Right ventricle myocardium superior (tissue), 1 donor: ENCODE measurements at regions not wholly inside any gene's neighbourhood (a gene's known extent, or its start where the extent isn't known, plus 50 kb on each side); places are given as distances from the start of the nearest gene placed in this dataset.

Source experiments
- ATAC-seq: fragments of 200-7000 bp; cut with Tn5 transposase; one replicate; pipeline ENCODE4 v1.9.1; 2020; ENCODE audit warnings: mild to moderate bottlenecking; ENCODE audit not compliant: poor library complexity
- DNase-seq: peaks from one replicate; pipeline ENCODE4 v3.0.0-alpha.2; 2020
- intact Hi-C: fragments of 100-400 bp; cut with DNase I; formaldehyde crosslinking; loops from one replicate; pipeline ENCODE4 v1.11.2; 2022
- donor health status: DM: no; HTN: yes; CAD: no; lungs with severe emphysema.

- DNase-seq = no peak
- intact Hi-C loops = no loop called here
- ATAC-seq = no peak
These were observed 62.7 kb upstream of the LMO1 start for GRCh38 chr11:8326337-8326736.

GRCh38 chr11:8325591-8326304 lies 62.1 kb upstream of the LMO1 start:
- no peak for DNase-seq
- no peak for ATAC-seq
- intact Hi-C loops = no loop called here

GRCh38 chr11:8323161-8323935 lies 59.7 kb upstream of the LMO1 start:
- DNase-seq = no peak
- intact Hi-C loops = no loop called here
- no peak for ATAC-seq

- intact Hi-C loops = no loop called here
- ATAC-seq (no peak), DNase-seq (no peak)
These were observed 58.2 kb upstream of the LMO1 start for GRCh38 chr11:8321876-8322275.

- DNase-seq (no peak), ATAC-seq (no peak)
- intact Hi-C loops = no loop called here
These were observed 56.4 kb upstream of the LMO1 start for GRCh38 chr11:8320076-8320475.

- ATAC-seq (no peak), DNase-seq (no peak)
- intact Hi-C loops = no loop called here
These were observed 54.9 kb upstream of the LMO1 start for GRCh38 chr11:8318536-8318935.

- intact Hi-C loops = no loop called here
- DNase-seq (no peak), ATAC-seq (no peak)
These were observed 53.5 kb upstream of the LMO1 start for GRCh38 chr11:8317159-8317558.

- no peak for DNase-seq
- intact Hi-C loops = no loop called here
- ATAC-seq = no peak
These were observed 52.3 kb upstream of the LMO1 start for GRCh38 chr11:8315954-8316353.

GRCh38 chr11:8315463-8315862 lies 51.8 kb upstream of the LMO1 start:
- ATAC-seq (no peak), DNase-seq (no peak)
- intact Hi-C loops = no loop called here

GRCh38 chr11:8314916-8315315 lies 51.2 kb upstream of the LMO1 start:
- intact Hi-C loops = no loop called here
- DNase-seq = no peak
- no peak for ATAC-seq

- DNase-seq (no peak), ATAC-seq (no peak)
- intact Hi-C loops = no loop called here
These were observed 49.9 kb upstream of the LMO1 start for GRCh38 chr11:8313504-8314090.
